Endothelial cell of umbilical vein (primary cell): ENCODE measurements at regions not wholly inside any gene's neighbourhood (a gene's known extent, or its start where the extent isn't known, plus 50 kb on each side); places are given as distances from the start of the nearest gene placed in this dataset.

Experiments
- BruUV-seq: library from RNA; stranded (reverse); fragments of 400-500 nt; replicated peaks from 2 replicates; lab custom pipeline; 2021; lab: Mats Ljungman, UMichigan
- CTCF ChIA-PET: fragments of 300-600, 350-600 bp; sonication (Branson Sonifier 250); formaldehyde crosslinking; loops from one replicate; lab custom pipeline; 2021; ENCODE audit warnings: antibody characterized with exemption, inconsistent platforms; lab: Charles Lee
- POLR2A ChIA-PET: fragments of 300-600, 350-600 bp; sonication (Branson Sonifier 250); formaldehyde crosslinking; loops from one replicate; lab custom pipeline; 2021; ENCODE audit warnings: antibody characterized with exemption, inconsistent platforms; lab: Charles Lee
- DNase-seq: peaks from one replicate; pipeline ENCODE4 v3.0.0-alpha.2; 2011; ENCODE audit warnings: low read depth, low spot score
- FAIRE-seq: peaks from 2 replicates; lab custom pipeline; 2011; peaks lifted over from hg19 to GRCh38; lab: Jason Lieb, UNC
- H2AFZ ChIP-seq: 2 replicates; pipeline ENCODE4 v1.6.0; 2012; ENCODE audit warnings: low read depth, low read length, control low read depth, inconsistent platforms
- H3K27ac ChIP-seq: 2 replicates; pipeline ENCODE4 v1.5.1; 2011; ENCODE audit warnings: low read depth, mild to moderate bottlenecking, control low read depth, low read length, moderate library complexity; ENCODE audit not compliant: insufficient read depth
- H3K27me3 ChIP-seq, 2 experiments: 2 replicates each; pipeline versions ENCODE4 v1.6.0 to v1.6.1; 2011; ENCODE audit warnings: low read length in 2 of 2, mixed read lengths in 1 of 2; ENCODE audit not compliant: control insufficient read depth in 2 of 2, insufficient read depth in 2 of 2
- H3K36me3 ChIP-seq, 2 experiments: 2 replicates in 1 of 2; 3 replicates in 1 of 2; pipeline ENCODE4 v1.5.1; 2011; ENCODE audit warnings: low read length in 2 of 2, mild to moderate bottlenecking in 1 of 2, moderate library complexity in 1 of 2; ENCODE audit not compliant: control insufficient read depth in 2 of 2, insufficient read depth in 2 of 2; ENCODE audit errors: extremely low read depth in 1 of 2
- H3K4me1 ChIP-seq: 3 replicates; pipeline ENCODE4 v1.5.1; 2011; ENCODE audit warnings: mild to moderate bottlenecking, low read length; ENCODE audit not compliant: control insufficient read depth, insufficient read depth; ENCODE audit errors: extremely low read depth
- H3K4me2 ChIP-seq: 2 replicates; pipeline ENCODE4 v1.6.1; 2011; ENCODE audit warnings: low read length, control low read depth, mixed read lengths; ENCODE audit not compliant: insufficient read depth
- H3K4me3 ChIP-seq, 3 experiments: fragments of 200-600 bp in 1 of 3; sonication (generic), shearing (Covaris generic) in 1 of 3; replicated peaks in 1 of 3; 2 replicates each; pipeline ENCODE4 v1.5.1; 2011 to 2016; ENCODE audit warnings: control low read depth in 3 of 3, low read length in 3 of 3, mild to moderate bottlenecking in 2 of 3, inconsistent platforms in 1 of 3, low read depth in 1 of 3, moderate library complexity in 1 of 3; ENCODE audit not compliant: insufficient read depth in 1 of 3
- H3K79me2 ChIP-seq: 2 replicates; pipeline ENCODE4 v1.6.0; 2012; ENCODE audit warnings: low read length, inconsistent platforms; ENCODE audit not compliant: control insufficient read depth, insufficient read depth
- H3K9ac ChIP-seq: replicated peaks from 2 replicates; pipeline ENCODE3; 2011; ENCODE audit warnings: low read length, control low read depth; ENCODE audit not compliant: insufficient read depth; ENCODE audit errors: extremely low read depth
- H3K9me1 ChIP-seq: replicated peaks from 3 replicates; pipeline ENCODE4 v1.6.0; 2011; ENCODE audit warnings: mild to moderate bottlenecking, low read length; ENCODE audit not compliant: control insufficient read depth, insufficient read depth; ENCODE audit errors: extremely low read depth
- H3K9me3 ChIP-seq: replicated peaks from 2 replicates; pipeline ENCODE4 v1.5.1; 2012; ENCODE audit warnings: low read length, inconsistent platforms; ENCODE audit not compliant: control insufficient read depth, insufficient read depth
- H4K20me1 ChIP-seq: replicated peaks from 2 replicates; pipeline ENCODE3; 2011; ENCODE audit warnings: mild to moderate bottlenecking, low read length; ENCODE audit not compliant: control insufficient read depth, insufficient read depth; ENCODE audit errors: extremely low read depth
- EZH2 ChIP-seq: IDR thresholded peaks from 2 replicates; pipeline ENCODE4 v1.6.1; 2012; ENCODE audit warnings: borderline replicate concordance, low read depth, mild to moderate bottlenecking, moderate library complexity, low read length, inconsistent platforms; ENCODE audit not compliant: severe bottlenecking
- FOS ChIP-seq: IDR thresholded peaks from 2 replicates; pipeline ENCODE4 v1.6.1; 2011; ENCODE audit warnings: mild to moderate bottlenecking, low read length, moderate library complexity, borderline replicate concordance; ENCODE audit not compliant: insufficient read depth
- GATA2 ChIP-seq: IDR thresholded peaks from 2 replicates; pipeline ENCODE4 v1.7.0; 2011; ENCODE audit warnings: low read depth, mild to moderate bottlenecking, moderate library complexity, mixed read lengths, low read length; ENCODE audit not compliant: insufficient read length, insufficient read depth
- JUN ChIP-seq: IDR thresholded peaks from 2 replicates; pipeline ENCODE4 v1.6.1; 2011; ENCODE audit warnings: borderline replicate concordance, low read depth; ENCODE audit not compliant: insufficient read length, insufficient read depth
- MAX ChIP-seq: IDR thresholded peaks from 2 replicates; pipeline ENCODE4 v1.6.1; 2011; ENCODE audit not compliant: insufficient read depth, insufficient read length
- MYC ChIP-seq: IDR thresholded peaks from one replicate; pipeline ENCODE4 v1.6.1; 2011; ENCODE audit warnings: mild to moderate bottlenecking, low read depth, low read length
- POLR2A ChIP-seq: IDR thresholded peaks from 2 replicates; pipeline ENCODE4 v1.6.1; 2012; ENCODE audit warnings: low read depth, mild to moderate bottlenecking, control low read depth, low read length
- POLR2AphosphoS5 ChIP-seq: IDR thresholded peaks from 2 replicates; pipeline ENCODE4 v1.6.1; 2012; ENCODE audit warnings: low read depth, mild to moderate bottlenecking, control low read depth, low read length, moderate library complexity; ENCODE audit not compliant: insufficient read depth
- dilution Hi-C: fragments of 300-500 bp; cut with MboI; formaldehyde crosslinking; loops from one replicate; pipeline ENCODE4 v1.15.0; 2019; ENCODE audit warnings: low sequenced_read_pairs; ENCODE audit not compliant: extremely low pct_ligation_motif_present
- intact Hi-C: fragments of 100-400 bp; cut with micrococcal nuclease; formaldehyde crosslinking; loops from one replicate; pipeline ENCODE4 v1.10.0; 2022
- TF ChIP-seq, protein P1 (sequence below), 2 donors: IDR thresholded peaks; 1 replicate in 1 of 2; 2 replicates in 1 of 2; pipeline ENCODE4 v1.5.1; 2011; ENCODE audit warnings: low read length in 2 of 2, mild to moderate bottlenecking in 2 of 2, moderate library complexity in 2 of 2, control low read depth in 1 of 2, inconsistent platforms in 1 of 2, low read depth in 1 of 2; ENCODE audit not compliant: insufficient read depth in 1 of 2; ENCODE audit errors: extremely low read depth in 1 of 2

- ChIA-PET POLR2A (no interaction called here), CTCF (no interaction called here)
- intact Hi-C loops = no loop called here
- Histone ChIP-seq H3K27ac (no peak overlapping the region), H3K9me3 (no peaks in the 10 kb centered on the region), H3K4me3 (no peak overlapping the region), H3K27me3 (no peaks in the 10 kb centered on the region), H3K36me3 (no peaks in the 10 kb centered on the region), H3K9me1 (no peaks in the 10 kb centered on the region), H2AFZ (no peak overlapping the region), H3K4me1 (no peaks in the 10 kb centered on the region), H3K4me2 (no peak overlapping the region), H4K20me1 (no peaks in the 10 kb centered on the region), H3K79me2 (no peaks in the 10 kb centered on the region), H3K9ac (no peak overlapping the region)
- dilution Hi-C loops = no loop called here
- BruUV-seq = no TSS peak
- no peak for DNase-seq
- FAIRE-seq = no peak
- TF ChIP-seq JUN = no peak
- TF ChIP-seq MAX = no peak
- TF ChIP-seq, protein P1, sequence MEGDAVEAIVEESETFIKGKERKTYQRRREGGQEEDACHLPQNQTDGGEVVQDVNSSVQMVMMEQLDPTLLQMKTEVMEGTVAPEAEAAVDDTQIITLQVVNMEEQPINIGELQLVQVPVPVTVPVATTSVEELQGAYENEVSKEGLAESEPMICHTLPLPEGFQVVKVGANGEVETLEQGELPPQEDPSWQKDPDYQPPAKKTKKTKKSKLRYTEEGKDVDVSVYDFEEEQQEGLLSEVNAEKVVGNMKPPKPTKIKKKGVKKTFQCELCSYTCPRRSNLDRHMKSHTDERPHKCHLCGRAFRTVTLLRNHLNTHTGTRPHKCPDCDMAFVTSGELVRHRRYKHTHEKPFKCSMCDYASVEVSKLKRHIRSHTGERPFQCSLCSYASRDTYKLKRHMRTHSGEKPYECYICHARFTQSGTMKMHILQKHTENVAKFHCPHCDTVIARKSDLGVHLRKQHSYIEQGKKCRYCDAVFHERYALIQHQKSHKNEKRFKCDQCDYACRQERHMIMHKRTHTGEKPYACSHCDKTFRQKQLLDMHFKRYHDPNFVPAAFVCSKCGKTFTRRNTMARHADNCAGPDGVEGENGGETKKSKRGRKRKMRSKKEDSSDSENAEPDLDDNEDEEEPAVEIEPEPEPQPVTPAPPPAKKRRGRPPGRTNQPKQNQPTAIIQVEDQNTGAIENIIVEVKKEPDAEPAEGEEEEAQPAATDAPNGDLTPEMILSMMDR (IDR thresholded peaks at IDR 0.05; ENCODE audit: extremely low read depth in 1 of 2, insufficient read depth in 1 of 2, low read depth in 1 of 2, low read length in 2 of 2) = no peak
- TF ChIP-seq POLR2A = no peak
- no peak for TF ChIP-seq MYC
Observed at GRCh38 chr2:122236152-122236874, 480.9 kb downstream of the TSN start.

DNA sequence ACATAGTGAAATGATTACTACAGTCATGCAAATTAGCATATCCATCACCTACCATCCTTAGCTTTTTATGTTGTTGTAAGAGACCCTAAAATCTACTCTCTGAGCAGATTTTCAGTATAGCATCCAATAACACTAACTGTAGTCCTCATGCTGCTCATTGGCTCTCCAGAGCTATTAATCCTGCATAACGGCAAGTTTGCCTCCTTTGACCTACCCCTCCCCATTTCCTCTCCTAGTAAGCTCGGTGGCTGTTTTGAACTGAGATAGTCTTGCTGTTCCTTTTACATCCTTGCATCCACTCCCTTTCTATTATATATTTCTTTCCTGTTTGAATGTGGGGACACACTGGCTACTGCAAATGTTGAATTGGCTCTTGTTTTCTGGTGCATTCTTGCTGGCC lies 481.5 kb downstream of the TSN start:
- H3K27ac ChIP-seq = no peak overlapping the region
- no peak for TF ChIP-seq POLR2AphosphoS5
- TF ChIP-seq JUN = no peak
- TF ChIP-seq GATA2 = no peak
- no peak for TF ChIP-seq MYC
- TF ChIP-seq MAX = no peak
- TF ChIP-seq FOS = no peak
- TF ChIP-seq, protein P1 (IDR thresholded peaks at IDR 0.05; ENCODE audit: extremely low read depth in 1 of 2, insufficient read depth in 1 of 2, low read depth in 1 of 2, low read length in 2 of 2) = no peak
- no peak for TF ChIP-seq POLR2A
- TF ChIP-seq EZH2 = no peak
- intact Hi-C loops (no loop called here), dilution Hi-C loops (no loop called here)
- FAIRE-seq (no peak), DNase-seq (no peak)
- no peaks in the 10 kb centered on the region for H3K27me3 ChIP-seq
- no peak overlapping the region for H3K4me3 ChIP-seq
- H3K9ac ChIP-seq = no peak overlapping the region
- H3K79me2 ChIP-seq = no peaks in the 10 kb centered on the region
- H3K9me3 ChIP-seq = no peaks in the 10 kb centered on the region
- no peaks in the 10 kb centered on the region for H3K4me1 ChIP-seq
- no peak overlapping the region for H3K4me2 ChIP-seq
- ChIA-PET POLR2A (no interaction called here), CTCF (no interaction called here)
- no peak overlapping the region for H2AFZ ChIP-seq
- H4K20me1 ChIP-seq = no peaks in the 10 kb centered on the region
- BruUV-seq = no TSS peak
- no peaks in the 10 kb centered on the region for H3K36me3 ChIP-seq
- no peaks in the 10 kb centered on the region for H3K9me1 ChIP-seq
